Astrocyte (in vitro differentiated cells and primary cell): ENCODE measurements at regions not wholly inside any gene's neighbourhood (a gene's known extent, or its start where the extent isn't known, plus 50 kb on each side); places are given as distances from the start of the nearest gene placed in this dataset.

ENCODE experiments used
- DNase-seq: peaks from one replicate; pipeline ENCODE4 v3.0.0-alpha.2; 2010; ENCODE audit warnings: low read depth
- FAIRE-seq: peaks from 2 replicates; lab custom pipeline; 2011; peaks lifted over from hg19 to GRCh38; lab: Jason Lieb, UNC
- H2AFZ ChIP-seq: 2 replicates; pipeline ENCODE4 v1.6.0; 2012; ENCODE audit warnings: low read depth, low read length, inconsistent platforms
- H3K27ac ChIP-seq: 2 replicates; pipeline ENCODE4 v1.5.1; 2011; ENCODE audit warnings: low read depth, low read length, inconsistent platforms
- H3K27me3 ChIP-seq: 2 replicates; pipeline ENCODE4 v1.6.0; 2011; ENCODE audit warnings: low read length, inconsistent platforms; ENCODE audit not compliant: insufficient read depth
- H3K36me3 ChIP-seq: 2 replicates; pipeline ENCODE4 v1.5.1; 2011; ENCODE audit warnings: low read length, inconsistent platforms; ENCODE audit not compliant: insufficient read depth
- H3K4me1 ChIP-seq: 2 replicates; pipeline ENCODE4 v1.5.1; 2011; ENCODE audit warnings: low read length, inconsistent platforms; ENCODE audit not compliant: insufficient read depth
- H3K4me2 ChIP-seq: 2 replicates; pipeline ENCODE4 v1.6.0; 2012; ENCODE audit warnings: low read length, inconsistent platforms
- H3K4me3 ChIP-seq: 2 replicates; pipeline ENCODE4 v1.5.1; 2011; ENCODE audit warnings: low read depth, mild to moderate bottlenecking, low read length, inconsistent platforms; ENCODE audit not compliant: insufficient read depth
- H3K79me2 ChIP-seq: 2 replicates; pipeline ENCODE4 v1.6.0; 2012; ENCODE audit warnings: mild to moderate bottlenecking, low read length, inconsistent platforms; ENCODE audit not compliant: insufficient read depth
- H3K9ac ChIP-seq: 2 replicates; pipeline ENCODE4 v1.6.0; 2012; ENCODE audit warnings: mild to moderate bottlenecking, low read length, inconsistent platforms
- H3K9me3 ChIP-seq: 2 replicates; pipeline ENCODE4 v1.5.1; 2012; ENCODE audit warnings: low read depth, mild to moderate bottlenecking, low read length, inconsistent platforms; ENCODE audit not compliant: insufficient read depth
- H4K20me1 ChIP-seq: 2 replicates; pipeline ENCODE4 v1.6.0; 2012; ENCODE audit warnings: low read length, inconsistent platforms; ENCODE audit not compliant: insufficient read depth
- H3K27ac Mint-ChIP-seq: one replicate; pipeline ENCODE4 v1.8.0; 2021; ENCODE audit warnings: mild to moderate bottlenecking, mixed read lengths; ENCODE audit not compliant: unreplicated experiment
- H3K27me3 Mint-ChIP-seq: one replicate; pipeline ENCODE4 v1.8.0; 2021; ENCODE audit warnings: low read depth, mixed read lengths; ENCODE audit not compliant: unreplicated experiment
- H3K36me3 Mint-ChIP-seq: one replicate; pipeline ENCODE4 v1.8.0; 2021; ENCODE audit warnings: low read depth, mixed read lengths; ENCODE audit not compliant: unreplicated experiment
- H3K4me1 Mint-ChIP-seq: one replicate; pipeline ENCODE4 v1.8.0; 2021; ENCODE audit warnings: low read depth, mixed read lengths; ENCODE audit not compliant: unreplicated experiment
- H3K4me3 Mint-ChIP-seq: one replicate; pipeline ENCODE4 v1.8.0; 2021; ENCODE audit warnings: mild to moderate bottlenecking, moderate library complexity, mixed read lengths; ENCODE audit not compliant: unreplicated experiment
- H3K9me3 Mint-ChIP-seq: one replicate; pipeline ENCODE4 v1.8.0; 2021; ENCODE audit warnings: mild to moderate bottlenecking, mixed read lengths; ENCODE audit not compliant: unreplicated experiment
- EZH2 ChIP-seq: IDR thresholded peaks from 2 replicates; pipeline ENCODE4 v1.6.1; 2012; ENCODE audit warnings: mild to moderate bottlenecking, low read length, inconsistent platforms; ENCODE audit not compliant: insufficient read depth
- TF ChIP-seq, protein P1 (sequence below): IDR thresholded peaks from 2 replicates; pipeline ENCODE4 v1.5.1; 2011; ENCODE audit warnings: low read depth, mild to moderate bottlenecking, inconsistent platforms, low read length, moderate library complexity; ENCODE audit not compliant: insufficient read depth

DNA sequence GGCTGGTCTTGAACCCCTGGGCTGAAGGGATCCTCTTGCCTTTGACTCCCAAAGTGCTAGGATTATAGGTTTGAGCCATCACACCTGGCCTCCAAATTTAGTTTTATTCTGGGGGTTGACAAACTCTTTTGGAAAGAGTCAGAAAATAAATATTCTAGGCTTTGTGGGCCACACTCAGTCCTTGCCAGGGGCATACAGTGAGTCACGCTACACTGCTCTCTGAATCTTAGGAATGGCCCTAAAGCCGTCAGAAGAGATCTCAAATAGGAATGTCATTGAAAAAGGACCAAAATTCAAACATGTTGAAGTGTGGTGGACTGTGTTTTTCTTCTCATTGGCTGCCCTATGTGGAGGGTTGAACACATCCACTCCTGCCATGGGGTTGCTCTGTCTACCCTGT, 127.7 kb upstream of the BASP1 start:
- H3K27ac Mint-ChIP-seq, result no peak overlapping the region
- no peaks in the 10 kb centered on the region for H3K27me3 ChIP-seq
- H3K9me3 ChIP-seq, result no peaks in the 10 kb centered on the region
- H3K79me2 ChIP-seq, result no peaks in the 10 kb centered on the region
- no peaks in the 10 kb centered on the region for H3K36me3 Mint-ChIP-seq
- H3K4me3 Mint-ChIP-seq, result no peak overlapping the region
- H3K4me1 ChIP-seq, result peaks cover 4% of the 10 kb centered on the region
- no peaks in the 10 kb centered on the region for H4K20me1 ChIP-seq
- peaks cover 10% of the 10 kb centered on the region for H3K4me1 Mint-ChIP-seq
- no peak overlapping the region for H3K27ac ChIP-seq
- FAIRE-seq (peak; percentile 58), DNase-seq (peak; percentile 57)
- H3K4me3 ChIP-seq, result no peak overlapping the region
- peaks cover 14% of the 10 kb centered on the region for H3K27me3 Mint-ChIP-seq
- TF ChIP-seq EZH2, result no peak
- H3K9me3 Mint-ChIP-seq, result no peaks in the 10 kb centered on the region
- no peaks in the 10 kb centered on the region for H3K36me3 ChIP-seq
- no peak overlapping the region for H3K4me2 ChIP-seq
- H3K9ac ChIP-seq, result no peak overlapping the region
- H2AFZ ChIP-seq, result no peak overlapping the region

GRCh38 chr5:17090839-17091238, 126.6 kb upstream of the BASP1 start:
- H4K20me1 ChIP-seq, result no peaks in the 10 kb centered on the region
- no peaks in the 10 kb centered on the region for H3K79me2 ChIP-seq
- H3K9me3 ChIP-seq, result no peaks in the 10 kb centered on the region
- H3K4me2 ChIP-seq, result no peak overlapping the region
- H3K27ac Mint-ChIP-seq, result no peak overlapping the region
- H3K4me3 ChIP-seq, result no peak overlapping the region
- no peak overlapping the region for H3K9ac ChIP-seq
- DNase-seq (no peak), FAIRE-seq (no peak)
- H3K4me1 ChIP-seq, result peaks cover 4% of the 10 kb centered on the region
- H3K4me3 Mint-ChIP-seq, result no peak overlapping the region
- TF ChIP-seq, protein P1, sequence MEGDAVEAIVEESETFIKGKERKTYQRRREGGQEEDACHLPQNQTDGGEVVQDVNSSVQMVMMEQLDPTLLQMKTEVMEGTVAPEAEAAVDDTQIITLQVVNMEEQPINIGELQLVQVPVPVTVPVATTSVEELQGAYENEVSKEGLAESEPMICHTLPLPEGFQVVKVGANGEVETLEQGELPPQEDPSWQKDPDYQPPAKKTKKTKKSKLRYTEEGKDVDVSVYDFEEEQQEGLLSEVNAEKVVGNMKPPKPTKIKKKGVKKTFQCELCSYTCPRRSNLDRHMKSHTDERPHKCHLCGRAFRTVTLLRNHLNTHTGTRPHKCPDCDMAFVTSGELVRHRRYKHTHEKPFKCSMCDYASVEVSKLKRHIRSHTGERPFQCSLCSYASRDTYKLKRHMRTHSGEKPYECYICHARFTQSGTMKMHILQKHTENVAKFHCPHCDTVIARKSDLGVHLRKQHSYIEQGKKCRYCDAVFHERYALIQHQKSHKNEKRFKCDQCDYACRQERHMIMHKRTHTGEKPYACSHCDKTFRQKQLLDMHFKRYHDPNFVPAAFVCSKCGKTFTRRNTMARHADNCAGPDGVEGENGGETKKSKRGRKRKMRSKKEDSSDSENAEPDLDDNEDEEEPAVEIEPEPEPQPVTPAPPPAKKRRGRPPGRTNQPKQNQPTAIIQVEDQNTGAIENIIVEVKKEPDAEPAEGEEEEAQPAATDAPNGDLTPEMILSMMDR, result no peak
- TF ChIP-seq EZH2, result no peak
- H3K9me3 Mint-ChIP-seq, result no peaks in the 10 kb centered on the region
- H3K36me3 ChIP-seq, result no peaks in the 10 kb centered on the region
- H2AFZ ChIP-seq, result no peak overlapping the region
- no peaks in the 10 kb centered on the region for H3K36me3 Mint-ChIP-seq
- peaks cover 11% of the 10 kb centered on the region for H3K27me3 Mint-ChIP-seq
- no peak overlapping the region for H3K27ac ChIP-seq
- no peaks in the 10 kb centered on the region for H3K27me3 ChIP-seq
- peaks cover 10% of the 10 kb centered on the region for H3K4me1 Mint-ChIP-seq

GRCh38 chr5:17094830-17095229, 122.6 kb upstream of the BASP1 start:
- Histone ChIP-seq H3K27me3 (no peaks in the 10 kb centered on the region), H3K4me3 (no peak overlapping the region), H3K27ac (no peak overlapping the region), H4K20me1 (no peaks in the 10 kb centered on the region), H3K9ac (no peak overlapping the region), H3K79me2 (no peaks in the 10 kb centered on the region), H2AFZ (no peak overlapping the region), H3K36me3 (no peaks in the 10 kb centered on the region), H3K4me2 (no peak overlapping the region), H3K4me1 (peaks cover 7% of the 10 kb centered on the region), H3K9me3 (no peaks in the 10 kb centered on the region)
- FAIRE-seq (no peak), DNase-seq (peak; percentile 28)
- Mint-ChIP-seq H3K36me3 (no peaks in the 10 kb centered on the region), H3K4me1 (no peaks in the 10 kb centered on the region), H3K27me3 (peaks cover 23% of the 10 kb centered on the region), H3K4me3 (no peak overlapping the region), H3K9me3 (no peaks in the 10 kb centered on the region), H3K27ac (no peak overlapping the region)
- TF ChIP-seq, protein P1, result no peak
- TF ChIP-seq EZH2, result no peak
